ENCODE measurements at regions not wholly inside any gene's neighbourhood (a gene's known extent, or its start where the extent isn't known, plus 50 kb on each side); places are given as distances from the start of the nearest gene placed in this dataset.

DNA sequence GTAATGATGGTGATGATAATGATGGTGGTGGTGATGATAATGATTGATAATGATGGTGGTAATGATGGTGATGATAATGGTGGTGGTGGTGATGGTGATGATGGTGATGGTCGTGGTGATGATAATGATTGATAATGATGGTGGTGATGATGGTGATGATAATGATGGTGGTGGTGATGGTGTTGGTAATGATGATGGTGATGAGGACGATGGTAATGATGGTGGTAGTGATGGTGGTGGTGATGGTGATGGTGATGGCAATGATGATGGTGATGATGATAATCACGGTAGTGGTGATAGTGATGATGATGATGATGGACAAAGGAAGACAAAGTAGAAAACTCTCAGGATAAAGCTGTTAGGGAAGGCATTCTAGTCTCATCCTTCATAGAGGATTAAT, 310.5 kb downstream of the MSX2 start:
- no peak for DNase-seq (ENCODE audit: low read depth)

DNA sequence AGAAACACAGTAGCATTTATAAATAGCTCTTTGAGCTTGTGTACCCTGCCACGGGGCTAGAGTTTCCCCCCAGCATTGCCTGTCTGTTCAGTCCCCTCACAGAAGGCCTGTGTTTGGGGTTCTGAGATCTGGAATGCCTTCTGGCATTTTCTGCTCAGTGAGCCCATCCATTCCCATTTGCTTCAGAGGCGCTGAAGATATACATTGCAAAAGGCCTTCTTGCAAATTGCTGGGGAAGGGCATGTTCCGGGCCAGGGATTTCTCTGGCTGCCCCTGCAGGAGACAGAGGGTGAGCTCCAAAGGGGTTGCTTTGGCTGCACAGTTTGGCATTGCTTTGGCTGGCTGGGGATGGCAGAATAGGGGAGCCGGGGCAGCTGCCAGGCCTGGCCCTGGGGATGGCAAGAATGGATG, 308.4 kb downstream of the MSX2 start:
- DNase-seq (ENCODE audit: low read depth): no peak

DNA sequence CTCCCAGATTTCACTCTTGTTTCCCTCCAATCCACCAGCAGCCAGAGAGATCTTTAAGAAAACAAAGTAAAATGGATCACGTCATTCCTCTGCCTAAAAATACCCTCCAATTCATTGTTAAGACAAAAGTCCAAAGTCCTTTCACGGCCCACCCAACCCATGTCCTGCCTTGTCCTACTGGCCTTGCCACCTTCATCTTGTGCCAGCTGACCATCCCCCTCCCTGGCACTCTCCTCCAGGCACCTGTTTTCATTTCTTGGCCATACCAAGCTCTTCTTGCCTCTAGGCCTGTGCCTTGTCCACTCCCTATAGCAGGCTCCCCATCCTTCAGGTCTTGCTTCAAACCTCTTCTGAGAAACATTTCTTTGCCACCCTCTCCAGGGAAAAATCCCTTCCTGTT, 307.6 kb downstream of the MSX2 start:
- no peak for DNase-seq (ENCODE audit: low read depth)

DNA sequence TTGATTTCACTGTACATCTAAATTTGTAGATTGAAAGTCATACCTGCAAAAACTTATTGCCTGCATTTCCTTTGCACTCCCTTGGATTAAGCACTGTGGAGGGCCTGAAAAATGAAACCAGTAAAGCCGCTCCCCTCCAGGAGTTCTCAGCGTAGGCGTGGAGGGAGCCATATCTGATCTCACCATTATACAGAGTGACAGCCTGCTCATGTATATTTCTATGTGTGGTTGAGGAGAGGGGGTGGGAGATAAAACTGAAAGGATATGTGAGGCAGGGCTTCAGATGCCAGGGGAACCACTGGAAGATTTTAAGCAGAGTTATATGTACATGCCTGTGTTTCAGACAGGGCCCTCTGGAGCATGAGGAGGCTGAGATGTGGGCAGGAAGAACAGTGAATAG, 303.0 kb downstream of the MSX2 start:
- DNase-seq (ENCODE audit: low read depth): no peak

DNA sequence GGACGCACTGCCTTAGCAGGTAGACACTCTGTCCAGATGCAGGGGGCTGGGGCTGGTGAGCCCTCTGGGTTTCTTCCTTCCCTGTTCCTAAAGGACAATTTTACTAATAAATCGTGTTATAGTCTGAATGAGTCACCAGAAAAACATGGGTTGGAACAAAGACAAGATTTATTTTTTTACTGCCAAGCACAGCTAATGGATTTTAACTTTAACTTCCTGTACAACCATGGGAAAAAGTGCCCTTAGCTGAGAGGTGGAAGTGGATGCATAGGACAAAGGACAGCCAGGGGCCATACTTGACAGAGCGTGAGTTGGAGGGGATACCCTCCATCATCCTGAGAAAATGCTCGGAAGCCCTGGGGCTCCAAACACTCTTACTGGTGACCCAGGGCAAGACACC, 300.7 kb downstream of the MSX2 start:
- DNase-seq (ENCODE audit: low read depth): no peak

DNA sequence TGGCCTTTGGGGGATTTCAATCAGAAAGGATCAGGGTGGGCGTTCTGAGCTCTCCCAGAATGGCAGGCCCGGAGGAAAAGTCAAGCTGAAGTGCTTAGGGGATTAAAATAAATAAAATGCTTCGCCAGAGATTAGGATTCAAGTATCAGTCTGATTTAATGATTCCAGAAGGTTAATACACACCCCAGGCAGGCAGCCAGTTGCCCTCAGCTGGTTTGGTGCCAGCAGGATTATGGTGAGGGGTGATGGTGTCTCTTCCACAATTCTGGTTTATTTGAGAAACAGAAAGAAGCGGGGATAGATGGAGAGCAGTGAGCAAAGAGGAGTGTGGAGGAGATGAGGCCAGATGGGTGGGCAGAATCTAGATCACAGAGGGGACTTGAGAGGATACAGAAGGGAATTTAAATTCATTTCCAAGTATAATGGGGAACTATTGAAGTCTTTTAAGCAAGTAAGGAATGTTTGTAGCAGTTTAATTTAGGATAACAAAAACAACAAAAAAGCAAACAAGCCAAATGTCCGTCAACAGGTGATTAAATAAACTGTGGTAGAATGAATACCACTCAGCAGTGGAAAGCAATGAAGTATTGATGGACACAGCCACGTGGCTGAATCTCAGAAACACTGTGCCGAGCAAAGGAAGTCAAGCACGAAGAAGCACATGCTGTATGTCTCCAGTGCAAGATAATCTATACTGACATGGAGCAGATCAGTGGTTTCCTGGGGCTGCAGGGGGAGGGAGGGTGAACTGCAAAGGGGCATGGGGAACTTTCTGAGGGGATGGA, 297.7 kb downstream of the MSX2 start:
- DNase-seq (ENCODE audit: low read depth): no peak

DNA sequence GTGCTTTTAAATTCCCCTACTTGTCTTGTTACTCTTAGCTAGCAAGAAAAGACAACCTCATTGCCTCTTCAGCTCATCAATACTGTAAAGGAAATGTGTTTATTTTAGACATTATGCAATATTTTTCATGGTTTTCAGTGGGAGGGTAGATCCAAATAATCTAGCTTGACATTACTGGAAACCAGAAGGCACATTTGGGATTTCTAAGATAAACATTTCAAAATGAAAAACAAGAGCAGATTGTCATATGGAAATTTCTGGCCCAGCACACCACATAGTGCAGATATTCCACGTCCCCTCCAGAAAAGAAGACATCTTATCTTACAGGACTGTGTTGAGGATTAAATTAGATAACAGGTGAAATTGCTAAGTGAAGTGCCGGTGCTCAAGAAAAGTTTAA, 296.9 kb downstream of the MSX2 start:
- no peak for DNase-seq (ENCODE audit: low read depth)

DNA sequence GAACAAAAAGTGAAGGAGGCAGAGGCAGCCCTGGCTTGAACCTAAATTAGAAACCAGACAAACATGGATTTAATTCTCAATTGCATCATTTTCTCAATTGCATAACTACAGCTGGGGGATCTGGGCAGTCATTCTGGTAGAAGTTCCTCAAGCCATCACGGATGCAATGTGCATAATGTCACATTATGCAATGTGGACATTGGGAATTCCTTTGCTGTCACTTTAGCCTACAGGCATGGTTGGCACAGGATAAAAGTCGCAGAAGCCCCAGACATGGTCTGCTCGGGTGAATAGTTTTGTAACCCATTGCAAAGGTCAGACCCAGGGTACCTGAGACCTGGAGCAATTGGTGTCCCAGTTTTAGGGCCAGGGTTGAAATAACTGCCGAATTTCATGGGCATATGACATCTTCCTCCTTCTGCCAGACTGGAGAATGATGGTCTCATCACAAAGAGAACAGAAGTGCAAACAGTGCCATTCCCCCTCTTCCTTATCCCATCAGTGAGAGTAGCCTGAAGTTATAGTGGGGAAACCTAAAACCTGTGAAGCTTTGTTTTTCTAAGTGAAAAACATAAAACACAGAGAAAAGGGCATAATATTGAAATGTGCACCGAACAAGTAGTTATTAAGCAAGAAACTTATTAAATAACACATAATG, 290.8 kb downstream of the MSX2 start:
- DNase-seq (ENCODE audit: low read depth): no peak

DNA sequence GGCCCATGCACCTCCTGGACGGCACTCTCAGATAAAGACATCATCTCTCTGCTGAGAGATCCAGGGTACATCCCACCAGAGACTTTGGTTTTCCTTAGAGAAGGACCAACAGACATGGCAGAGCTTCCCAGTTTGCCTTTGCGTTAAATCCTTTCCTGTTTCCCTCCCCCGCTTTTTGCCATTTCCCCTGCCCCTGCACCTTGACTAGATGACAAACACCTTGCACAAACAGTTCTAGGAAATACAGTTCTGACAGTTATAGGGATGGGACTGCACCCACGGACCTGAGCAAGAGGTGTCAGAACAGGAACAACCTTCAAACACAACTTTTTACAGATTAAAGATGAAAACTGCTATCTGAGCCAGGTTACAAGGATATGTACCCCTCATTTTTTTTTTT, 288.9 kb downstream of the MSX2 start:
- no peak for DNase-seq (ENCODE audit: low read depth)

DNA sequence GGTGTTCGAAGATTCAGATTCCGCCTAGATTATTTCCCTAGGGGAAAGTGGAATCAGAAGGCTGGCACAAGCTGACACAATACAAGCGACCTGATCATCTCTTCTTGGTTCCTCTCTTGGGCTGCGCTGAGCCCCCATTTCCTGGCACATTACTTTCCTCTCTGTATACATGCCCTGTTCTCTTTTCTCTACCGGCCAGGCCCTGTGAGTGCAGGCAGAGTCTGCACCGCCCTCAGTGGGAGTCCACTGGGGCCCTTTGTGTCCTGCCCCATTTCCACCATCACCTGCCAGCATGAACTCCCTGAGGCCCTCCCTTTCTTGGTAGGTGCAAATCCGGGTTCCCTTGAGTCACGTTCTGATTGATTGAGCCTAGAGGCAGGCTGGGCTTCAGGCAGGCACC, 287.9 kb downstream of the MSX2 start:
- no peak for DNase-seq (ENCODE audit: low read depth)

- no peak for DNase-seq (ENCODE audit: low read depth)
Measured at GRCh38 chr5:175003531-175003930, 279.1 kb downstream of the MSX2 start.

DNA sequence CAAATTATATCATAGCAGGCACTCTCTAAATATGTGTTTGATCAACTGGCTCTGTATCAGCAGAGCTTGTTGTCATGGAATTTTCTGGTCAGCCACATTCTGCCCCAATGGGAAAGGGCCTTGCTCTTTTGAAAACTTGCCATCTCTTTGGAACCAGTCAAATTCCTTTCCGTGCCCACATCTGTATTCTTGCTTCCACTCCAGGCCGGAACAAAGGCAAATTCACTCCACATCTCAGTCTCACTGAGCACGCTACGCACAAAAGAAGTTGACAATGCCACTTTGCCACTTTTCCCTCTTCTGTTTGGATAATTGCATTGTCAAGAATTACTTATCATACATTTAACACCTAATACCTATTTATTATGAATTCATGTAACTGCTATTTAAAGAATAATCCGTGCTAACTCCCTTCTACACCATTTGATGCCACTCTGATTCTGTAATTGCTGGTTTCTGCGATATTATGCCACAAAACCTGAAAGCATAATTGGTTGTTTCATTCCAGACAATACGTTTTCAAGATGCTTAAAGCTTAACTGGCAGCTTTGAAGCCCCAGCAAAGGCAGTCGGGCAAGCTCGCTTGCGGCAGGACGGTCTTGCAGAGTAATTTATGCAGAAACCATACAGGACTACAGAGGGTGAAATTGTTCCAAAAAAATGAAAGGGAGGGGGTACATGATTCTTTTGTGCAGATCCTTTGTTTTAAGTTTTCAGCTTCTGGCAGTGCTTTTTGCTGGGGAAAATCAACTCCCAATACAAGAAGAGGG, 277.7 kb downstream of the MSX2 start:
- no peak for DNase-seq (ENCODE audit: low read depth)

DNA sequence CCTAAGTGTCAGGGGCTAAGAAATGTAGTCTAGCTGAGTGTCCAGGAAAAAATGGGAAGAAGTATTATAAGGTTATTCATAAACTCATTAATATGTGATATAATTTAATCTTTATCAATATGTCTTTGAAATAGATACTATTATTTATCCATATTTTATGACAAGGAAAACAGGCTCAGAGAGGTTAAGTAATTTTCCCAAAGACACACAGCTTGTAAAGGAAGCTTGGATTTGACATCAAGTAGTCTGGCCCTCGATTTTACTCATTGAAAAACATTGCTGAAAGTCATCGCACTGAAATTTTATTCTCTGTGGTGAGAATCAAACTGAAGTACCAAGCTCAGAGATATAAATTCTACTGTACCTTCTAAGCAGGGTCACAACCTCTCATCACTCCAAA, 276.9 kb downstream of the MSX2 start:
- no peak for DNase-seq (ENCODE audit: low read depth)

DNA sequence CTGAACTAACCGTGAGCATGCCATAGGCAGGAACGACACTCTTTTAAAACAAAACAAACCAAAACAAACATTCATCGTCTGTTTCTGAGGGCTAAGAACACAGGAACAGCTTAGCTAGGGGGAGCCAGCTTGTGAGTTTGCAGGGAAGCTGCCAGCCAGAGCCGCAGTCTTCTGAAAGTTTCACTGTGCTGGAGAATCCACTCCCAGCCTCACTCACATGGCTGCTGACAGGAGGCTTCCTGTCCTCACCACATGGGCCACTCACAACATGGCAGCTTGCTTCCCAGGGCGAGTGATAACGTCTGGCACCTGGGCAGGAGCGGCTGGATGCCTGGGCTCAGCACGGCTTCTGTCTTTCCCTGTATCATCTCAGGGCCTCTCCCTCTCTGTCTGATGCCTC, 275.2 kb downstream of the MSX2 start:
- DNase-seq (ENCODE audit: low read depth): no peak

DNA sequence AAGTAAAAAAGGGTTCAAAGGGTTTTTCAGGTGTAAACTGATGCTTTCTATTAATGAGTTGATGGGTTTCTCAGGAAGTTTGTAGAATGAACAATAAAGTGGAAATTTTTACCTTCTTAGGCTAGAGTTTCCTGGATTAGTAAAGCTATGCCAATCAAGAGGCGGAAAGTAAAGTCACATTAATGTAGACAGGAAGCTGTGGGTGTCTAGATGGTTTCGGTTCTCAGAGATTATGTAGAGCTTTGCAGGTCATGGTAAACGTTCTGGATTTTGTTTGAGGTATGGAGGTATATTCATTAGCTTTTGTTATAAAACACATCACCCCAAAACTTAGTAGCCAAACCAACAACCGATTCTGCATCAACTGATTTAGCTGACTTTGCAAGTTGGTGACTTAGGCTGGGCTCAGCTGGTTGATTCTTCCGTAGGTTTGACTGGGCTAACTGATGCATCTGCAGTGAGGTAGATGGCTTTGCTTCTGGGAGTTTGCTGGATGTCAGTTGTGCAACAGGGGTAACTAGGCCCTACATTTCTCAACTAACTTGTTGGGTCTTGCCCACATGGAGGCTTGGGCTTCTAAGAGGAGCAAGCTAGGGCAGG, 273.8 kb downstream of the MSX2 start:
- no peak for DNase-seq (ENCODE audit: low read depth)

DNA sequence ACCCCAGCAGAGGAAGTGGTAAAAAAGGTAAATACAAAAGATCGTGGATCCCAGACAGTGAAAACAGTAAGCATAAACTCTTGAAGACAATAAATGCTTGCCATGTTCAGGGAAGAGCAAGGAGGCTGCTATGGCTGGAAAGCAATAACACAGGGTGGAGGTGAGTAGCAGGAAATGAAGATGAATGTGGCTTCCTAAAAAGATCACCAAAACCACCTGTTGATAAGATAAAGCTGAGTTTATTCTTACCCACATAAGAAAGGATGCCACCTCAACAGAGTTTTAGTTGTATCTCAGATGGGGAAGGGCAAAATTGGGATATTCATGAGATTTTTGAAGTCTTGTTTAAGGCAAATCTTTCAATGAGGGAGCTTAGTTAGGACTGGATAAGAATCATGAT, 273.3 kb downstream of the MSX2 start:
- DNase-seq (ENCODE audit: low read depth): no peak

DNA sequence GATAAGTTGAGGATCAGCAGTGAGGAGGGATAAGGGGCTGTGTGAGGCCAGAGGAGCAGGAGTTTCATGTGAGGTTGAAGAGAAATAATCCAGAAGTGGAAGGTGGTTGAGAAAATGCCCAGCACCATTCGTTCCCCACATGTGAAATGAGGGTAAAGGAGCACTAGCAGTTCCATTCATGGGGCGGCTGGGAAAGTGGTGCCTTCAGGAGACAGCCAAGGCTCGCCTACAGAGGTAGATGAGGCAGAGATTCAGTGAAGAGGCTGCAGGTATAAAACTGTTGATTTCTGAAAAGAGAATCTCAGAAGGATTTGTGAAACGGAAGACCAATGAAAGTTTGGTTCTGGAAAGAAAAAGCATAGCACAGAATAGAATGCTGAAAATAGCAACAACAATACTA, 272.6 kb downstream of the MSX2 start:
- no peak for DNase-seq (ENCODE audit: low read depth)

GRCh38 chr5:174995827-174996226, 271.4 kb downstream of the MSX2 start:
- no peak for DNase-seq (ENCODE audit: low read depth)

- DNase-seq (ENCODE audit: low read depth): no peak
Measured at GRCh38 chr5:174991847-174992246, 267.5 kb downstream of the MSX2 start.

DNA sequence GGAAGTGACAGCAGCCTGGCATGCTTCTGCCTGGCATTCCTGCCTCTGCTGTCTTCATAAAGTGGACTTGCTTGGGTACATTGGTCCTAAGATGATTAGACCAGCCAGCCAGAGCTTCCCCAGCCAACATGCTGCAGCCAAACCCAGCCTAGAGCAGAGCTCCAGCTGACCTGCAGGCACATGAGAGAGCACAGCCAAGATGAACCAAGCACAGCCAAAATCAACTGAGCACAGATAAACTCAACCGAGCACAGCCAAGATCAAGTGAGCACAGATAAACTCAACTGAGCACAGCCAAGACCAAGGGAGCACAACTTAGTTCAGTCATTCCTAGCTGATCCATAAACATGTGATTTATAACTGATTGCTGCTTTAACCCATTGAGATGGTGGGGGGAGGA, 266.5 kb downstream of the MSX2 start:
- no peak for DNase-seq (ENCODE audit: low read depth)

DNA sequence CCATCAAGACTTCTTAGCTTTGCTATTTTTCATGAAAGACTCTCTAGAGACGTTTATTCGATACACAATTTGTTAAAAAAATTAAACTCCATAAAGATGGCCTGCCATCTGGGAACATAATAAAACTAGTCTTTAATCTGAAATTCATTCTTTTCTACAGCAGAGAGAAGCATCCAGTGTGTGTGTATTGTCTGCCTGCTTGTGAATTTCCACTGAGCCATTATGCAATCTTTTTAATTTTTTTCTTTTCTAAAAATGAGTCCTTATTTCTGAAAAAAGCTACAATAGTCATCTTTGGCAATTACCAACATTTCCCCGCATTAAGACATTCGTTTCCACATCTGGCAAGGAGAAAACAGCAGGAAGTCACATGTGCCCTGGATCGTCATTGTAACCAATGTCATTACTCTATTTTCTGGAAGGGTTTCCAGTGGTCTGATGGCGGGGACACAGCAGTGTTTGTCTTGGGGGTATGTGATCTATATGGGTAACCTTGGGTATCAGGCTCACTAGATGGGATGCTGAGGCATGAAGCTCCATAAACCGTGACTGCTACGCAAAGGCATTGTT, 263.1 kb downstream of the MSX2 start:
- no peak for DNase-seq (ENCODE audit: low read depth)

DNA sequence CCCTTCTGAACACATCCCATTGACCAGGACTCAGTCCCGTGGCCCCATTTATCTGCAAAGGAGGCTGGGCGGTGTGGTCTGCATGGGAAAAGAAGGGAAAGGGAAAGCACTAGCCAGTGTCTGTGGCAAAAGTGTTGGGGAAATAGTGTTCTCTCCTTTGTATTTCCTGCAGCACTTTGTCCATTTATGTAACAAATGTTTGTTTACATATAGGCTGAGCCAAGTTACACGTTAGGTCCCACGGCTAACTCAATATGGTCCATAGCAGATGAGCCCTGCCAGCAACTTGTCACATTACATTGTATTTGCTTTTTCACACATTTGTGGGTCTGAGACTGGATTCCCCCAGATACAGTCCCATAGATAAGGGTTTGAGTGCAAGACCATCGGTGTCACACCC, 260.5 kb downstream of the MSX2 start:
- no peak for DNase-seq (ENCODE audit: low read depth)

DNA sequence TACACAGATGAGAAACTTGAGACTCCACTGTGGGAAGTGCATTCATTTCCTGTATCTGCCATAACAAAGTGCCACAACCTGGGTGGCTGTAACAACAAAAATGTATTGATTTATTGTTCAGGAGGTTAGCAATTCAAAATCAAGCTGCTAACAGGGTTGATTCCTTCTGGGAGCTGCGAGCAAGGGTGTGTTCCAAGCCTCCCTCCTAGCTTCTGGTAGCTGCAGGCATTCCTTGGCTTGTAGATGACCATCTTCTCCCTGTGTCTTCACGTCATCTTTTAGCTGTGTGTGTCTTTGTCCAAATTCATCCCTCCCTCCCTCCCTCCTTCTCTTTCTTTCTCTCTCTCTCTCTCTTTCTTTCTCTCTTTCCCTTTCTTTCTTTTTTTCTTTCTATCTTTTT, 258.1 kb downstream of the MSX2 start:
- DNase-seq (ENCODE audit: low read depth): no peak
